PC-3 (cell line): ENCODE measurements at regions not wholly inside any gene's neighbourhood (a gene's known extent, or its start where the extent isn't known, plus 50 kb on each side); places are given as distances from the start of the nearest gene placed in this dataset.
A peak's percentile ranks its signal among the peaks of the same experiment; 100 is the strongest.

Experiments used
- ATAC-seq: fragments of 200-7000 bp; cut with Tn5 transposase; 2 replicates; pipeline ENCODE4 v1.9.1; 2020; ENCODE audit warnings: mild to moderate bottlenecking, moderate library complexity
- BruUV-seq: library from RNA; stranded (reverse); fragments of 400-500 nt; replicated peaks from 2 replicates; lab custom pipeline; 2021; lab: Mats Ljungman, UMichigan
- CTCF ChIA-PET: fragments of 300-600 bp; sonication (Branson Sonifier 250); formaldehyde crosslinking; loops from one replicate; lab custom pipeline; 2022; ENCODE audit warnings: antibody characterized with exemption; lab: Charles Lee
- POLR2A ChIA-PET: fragments of 300-600 bp; sonication (Branson Sonifier 250); formaldehyde crosslinking; loops from one replicate; lab custom pipeline; 2022; ENCODE audit warnings: antibody characterized with exemption; ENCODE audit not compliant: unreplicated experiment; lab: Charles Lee
- DNase-seq: peaks from one replicate; pipeline ENCODE4 v3.0.0-alpha.2; 2015
- H2AFZ ChIP-seq: fragments of 300-600 bp; sonication (generic); 2 replicates; pipeline ENCODE4 v1.6.0; 2016; ENCODE audit warnings: antibody characterized with exemption, low read length
- H3F3A ChIP-seq: fragments of 300-600 bp; sonication (generic); one replicate; pipeline ENCODE4 v1.6.0; 2017; ENCODE audit warnings: antibody characterized with exemption, low read length, control low read depth, mild to moderate bottlenecking; ENCODE audit not compliant: unreplicated experiment
- H3K27ac ChIP-seq: fragments of 300-600 bp; sonication (generic); 2 replicates; pipeline ENCODE4 v1.5.1; 2016; ENCODE audit warnings: mild to moderate bottlenecking, low read length
- H3K27me3 ChIP-seq: fragments of 300-600 bp; sonication (generic); 2 replicates; pipeline ENCODE4 v1.6.1; 2016; ENCODE audit warnings: low read length, mixed read lengths
- H3K36me3 ChIP-seq: fragments of 300-600 bp; sonication (generic); 2 replicates; pipeline ENCODE4 v1.6.1; 2016; ENCODE audit warnings: low read depth, mixed run types, low read length, mixed read lengths
- H3K4me1 ChIP-seq: fragments of 300-600 bp; sonication (generic); 2 replicates; pipeline ENCODE4 v1.5.1; 2016; ENCODE audit warnings: low read length; ENCODE audit not compliant: insufficient read depth
- H3K4me2 ChIP-seq: fragments of 300-600 bp; sonication (generic); 2 replicates; pipeline ENCODE4 v1.6.0; 2016; ENCODE audit warnings: low read length
- H3K4me3 ChIP-seq: fragments of 300-600 bp; sonication (generic); 2 replicates; pipeline ENCODE4 v1.5.1; 2016; ENCODE audit warnings: mild to moderate bottlenecking, low read length, mixed read lengths
- H3K79me2 ChIP-seq: fragments of 300-600 bp; sonication (generic); 2 replicates; pipeline ENCODE4 v1.6.1; 2017; ENCODE audit warnings: low read length, mixed read lengths
- H3K9ac ChIP-seq: fragments of 300-600 bp; sonication (generic); 2 replicates; pipeline ENCODE4 v1.6.0; 2016; ENCODE audit warnings: mild to moderate bottlenecking, low read length
- H3K9me2 ChIP-seq: fragments of 300-600 bp; sonication (generic); replicated peaks from 2 replicates; pipeline ENCODE4 v1.6.1; 2016; ENCODE audit warnings: mixed run types, low read length, mixed read lengths
- H3K9me3 ChIP-seq: fragments of 300-600 bp; sonication (generic); 2 replicates; pipeline ENCODE4 v1.6.1; 2016; ENCODE audit warnings: low read length, mixed read lengths
- H4K20me1 ChIP-seq: fragments of 300-600 bp; sonication (generic); 2 replicates; pipeline ENCODE4 v1.6.1; 2016; ENCODE audit warnings: low read length, mixed read lengths
- CTCF ChIP-seq: fragments of 300-600 bp; sonication (generic); conservative IDR thresholded peaks from 2 replicates; pipeline ENCODE4 v1.5.1; 2017; ENCODE audit warnings: antibody characterized with exemption, low read depth, mild to moderate bottlenecking, low read length
- EZH2 ChIP-seq: fragments of 300-600 bp; sonication (generic); IDR thresholded peaks from one replicate; pipeline ENCODE4 v1.6.1; 2017; ENCODE audit warnings: antibody characterized with exemption, mild to moderate bottlenecking, low read length; ENCODE audit not compliant: unreplicated experiment
- EZH2phosphoT487 ChIP-seq: fragments of 300-600 bp; sonication (generic); IDR thresholded peaks from 2 replicates; pipeline ENCODE4 v1.6.1; 2018; ENCODE audit warnings: mild to moderate bottlenecking, antibody characterized with exemption, low read length, borderline replicate concordance
- intact Hi-C: fragments of 100-400 bp; cut with micrococcal nuclease; formaldehyde crosslinking; loops from 2 replicates; pipeline ENCODE4 v1.9.0; 2023

GRCh38 chr21:34272321-34272720, 91.5 kb upstream of the KCNE2 start:
- no peak overlapping the region for H3K9ac ChIP-seq
- no peaks in the 10 kb centered on the region for H3K4me1 ChIP-seq
- ATAC-seq = no peak
- H3K27me3 ChIP-seq = peaks cover 76% of the 10 kb centered on the region
- intact Hi-C loops = no loop called here
- H3K27ac ChIP-seq = no peak overlapping the region
- H3K79me2 ChIP-seq = no peaks in the 10 kb centered on the region
- H3K4me2 ChIP-seq = no peak overlapping the region
- no peaks in the 10 kb centered on the region for H3F3A ChIP-seq
- H3K36me3 ChIP-seq = no peaks in the 10 kb centered on the region
- no peaks in the 10 kb centered on the region for H3K9me3 ChIP-seq
- ChIA-PET CTCF (no interaction called here), POLR2A (no interaction called here)
- TF ChIP-seq EZH2 = no peak
- TF ChIP-seq EZH2phosphoT487 = no peak
- TF ChIP-seq CTCF = no peak
- no peak overlapping the region for H2AFZ ChIP-seq
- no peaks in the 10 kb centered on the region for H4K20me1 ChIP-seq
- H3K9me2 ChIP-seq = no peaks in the 10 kb centered on the region
- H3K4me3 ChIP-seq = no peak overlapping the region
- DNase-seq = no peak
- no TSS peak for BruUV-seq

GRCh38 chr21:34274001-34274400, 89.8 kb upstream of the KCNE2 start:
- no peak for TF ChIP-seq EZH2phosphoT487
- TF ChIP-seq EZH2 = no peak
- TF ChIP-seq CTCF = no peak
- ChIA-PET POLR2A (no interaction called here), CTCF (no interaction called here)
- Histone ChIP-seq H3K9me3 (no peaks in the 10 kb centered on the region), H3K4me3 (no peak overlapping the region), H3K4me2 (no peak overlapping the region), H3K27ac (no peak overlapping the region), H3K9ac (no peak overlapping the region), H2AFZ (no peak overlapping the region), H3K79me2 (no peaks in the 10 kb centered on the region), H3K27me3 (peaks cover 64% of the 10 kb centered on the region), H3F3A (no peaks in the 10 kb centered on the region), H4K20me1 (no peaks in the 10 kb centered on the region), H3K36me3 (no peaks in the 10 kb centered on the region), H3K9me2 (no peaks in the 10 kb centered on the region), H3K4me1 (no peaks in the 10 kb centered on the region)
- DNase-seq = no peak
- peak; percentile 49; the same call in 1 of the 2 replicates for ATAC-seq
- BruUV-seq = no TSS peak
- intact Hi-C loops = no loop called here

GRCh38 chr21:34276711-34277425, 86.9 kb upstream of the KCNE2 start:
- no TSS peak for BruUV-seq
- Histone ChIP-seq H4K20me1 (no peaks in the 10 kb centered on the region), H3K36me3 (no peaks in the 10 kb centered on the region), H3K4me2 (no peak overlapping the region), H3K4me3 (no peak overlapping the region), H3K27ac (no peak overlapping the region), H3K9me3 (no peaks in the 10 kb centered on the region), H2AFZ (no peak overlapping the region), H3F3A (no peaks in the 10 kb centered on the region), H3K9ac (no peak overlapping the region), H3K27me3 (peaks cover 37% of the 10 kb centered on the region), H3K4me1 (no peaks in the 10 kb centered on the region), H3K9me2 (no peaks in the 10 kb centered on the region), H3K79me2 (no peaks in the 10 kb centered on the region)
- intact Hi-C loops = no loop called here
- ATAC-seq = no peak
- TF ChIP-seq EZH2 = no peak
- TF ChIP-seq CTCF = no peak
- TF ChIP-seq EZH2phosphoT487 = no peak
- ChIA-PET POLR2A (no interaction called here), CTCF (no interaction called here)
- peak; percentile 6 for DNase-seq
